ENCODE measurements at regions not wholly inside any gene's neighbourhood (a gene's known extent, or its start where the extent isn't known, plus 50 kb on each side); places are given as distances from the start of the nearest gene placed in this dataset.

GRCh38 chr6:24032896-24033688 is 92.9 kb upstream of the NRSN1 start:
- DNase-seq (ENCODE audit: low spot score) = no peak

DNA sequence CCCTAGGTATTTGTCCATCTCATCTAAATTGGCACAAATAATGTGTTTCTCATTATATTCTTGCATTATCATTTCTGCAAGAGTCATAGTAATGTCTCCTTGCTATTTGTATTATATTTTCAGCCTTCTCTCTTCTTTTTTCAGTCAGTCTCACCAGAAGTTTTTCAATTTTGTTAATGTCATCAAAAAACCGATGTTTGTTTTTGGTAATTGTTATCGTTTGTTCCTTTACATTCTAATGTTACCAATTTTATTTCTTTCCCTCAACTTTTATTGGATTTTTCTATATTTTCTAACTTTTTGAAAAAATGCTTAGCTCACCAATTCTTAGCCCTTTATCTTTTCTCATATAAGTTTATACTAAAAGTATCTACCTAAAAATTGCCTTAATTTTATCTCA is 82.2 kb upstream of the NRSN1 start:
- DNase-seq (ENCODE audit: low spot score) = no peak

DNA sequence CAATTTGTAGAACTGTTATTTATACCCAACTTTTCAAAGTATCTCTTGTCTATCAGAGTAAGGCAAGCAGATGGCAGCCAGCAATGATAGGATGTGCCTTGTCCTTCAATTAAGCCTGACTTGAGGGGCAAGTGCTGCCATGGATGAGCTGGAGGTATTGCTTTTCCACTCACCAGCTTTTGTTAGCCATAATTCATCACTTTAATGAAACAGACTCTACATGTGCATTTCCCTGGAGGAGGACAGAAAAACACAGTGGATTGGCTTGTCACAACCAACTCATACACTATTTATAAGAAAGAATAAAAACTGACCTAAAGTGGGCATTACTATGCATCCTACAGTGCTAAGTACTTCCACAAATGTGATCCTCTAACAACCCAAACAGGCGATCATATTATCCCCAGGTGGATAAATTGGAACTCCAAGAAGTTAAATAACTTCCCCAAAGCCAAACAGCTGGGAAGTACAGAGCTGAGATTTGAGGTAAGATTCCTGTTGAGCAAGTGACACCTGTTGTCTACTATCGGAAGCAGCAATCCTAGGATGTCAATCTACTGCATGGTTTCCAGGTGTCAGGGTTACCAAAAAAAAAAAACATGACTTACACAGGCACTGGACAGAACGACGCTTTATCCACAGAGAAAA is 73.9 kb upstream of the NRSN1 start:
- no peak for DNase-seq (ENCODE audit: low spot score)

- no peak for DNase-seq (ENCODE audit: low spot score)
Observed at GRCh38 chr6:24052590-24052961, 73.4 kb upstream of the NRSN1 start.

DNA sequence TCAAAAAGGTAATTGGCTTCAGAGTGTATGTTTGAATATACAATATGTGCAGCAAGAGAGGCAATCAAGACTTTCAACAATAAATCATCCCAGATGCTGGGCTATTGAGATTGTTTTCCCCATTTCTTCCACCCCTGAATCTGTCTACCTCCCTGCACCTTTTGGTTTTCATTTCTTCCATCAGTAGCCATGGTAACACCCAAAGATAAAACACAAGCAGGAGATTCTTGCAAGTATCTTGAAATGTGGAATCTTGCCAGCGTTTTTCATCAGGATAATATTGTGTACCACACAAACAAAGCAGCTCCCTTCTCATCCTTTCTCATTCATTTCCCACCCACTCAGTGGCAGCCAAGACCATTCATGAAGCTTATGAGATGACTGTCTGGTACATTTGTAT is 73.0 kb upstream of the NRSN1 start:
- DNase-seq (ENCODE audit: low spot score) = no peak

DNA sequence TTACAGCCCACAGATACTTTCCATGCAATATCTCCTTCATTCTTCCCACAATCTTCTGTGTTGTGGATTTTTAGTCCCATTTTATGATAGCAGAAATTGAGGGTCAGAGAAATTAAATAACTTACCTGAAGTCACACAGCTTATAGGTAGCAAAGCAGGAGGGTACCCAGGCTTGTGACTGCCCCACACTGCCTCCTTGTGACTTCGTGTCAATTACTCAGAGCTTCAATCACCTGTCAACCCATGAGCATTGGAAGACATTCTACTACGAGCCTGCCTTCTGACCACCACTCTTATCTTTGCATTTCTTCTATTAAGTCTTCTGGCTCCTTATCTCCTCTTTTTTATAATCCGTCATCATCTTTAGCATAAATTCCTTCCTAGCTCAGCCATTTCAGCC is 71.6 kb upstream of the NRSN1 start:
- DNase-seq (ENCODE audit: low spot score) = no peak

- DNase-seq (ENCODE audit: low spot score) = no peak
Observed at GRCh38 chr6:24056567-24056966, 69.4 kb upstream of the NRSN1 start.

GRCh38 chr6:24057030-24057429 is 69.0 kb upstream of the NRSN1 start:
- no peak for DNase-seq (ENCODE audit: low spot score)

GRCh38 chr6:24060982-24061754 is 64.8 kb upstream of the NRSN1 start:
- no peak for DNase-seq (ENCODE audit: low spot score)

DNA sequence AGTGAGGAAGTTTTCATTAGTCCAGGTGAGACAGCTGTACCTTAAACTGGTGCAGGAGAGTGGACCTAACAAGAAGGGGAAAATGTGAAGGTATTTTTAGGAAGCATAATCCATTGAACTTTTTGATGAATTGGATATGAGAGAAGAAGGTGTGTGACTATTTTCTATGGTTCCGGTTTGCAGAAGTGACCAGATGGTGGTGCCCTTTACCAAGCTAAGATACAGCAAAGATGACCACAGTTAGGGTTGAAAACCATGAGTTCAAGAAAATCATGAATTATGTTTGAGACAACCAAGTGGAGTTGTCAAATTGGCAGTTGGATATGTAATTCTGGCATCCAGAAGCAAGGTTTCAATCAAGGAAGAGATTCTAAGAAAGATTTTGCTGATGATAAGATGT is 61.9 kb upstream of the NRSN1 start:
- peak; percentile 20 for DNase-seq (ENCODE audit: low spot score)

- DNase-seq (ENCODE audit: low spot score) = no peak
Observed at GRCh38 chr6:24064832-24065231, 61.2 kb upstream of the NRSN1 start.

DNA sequence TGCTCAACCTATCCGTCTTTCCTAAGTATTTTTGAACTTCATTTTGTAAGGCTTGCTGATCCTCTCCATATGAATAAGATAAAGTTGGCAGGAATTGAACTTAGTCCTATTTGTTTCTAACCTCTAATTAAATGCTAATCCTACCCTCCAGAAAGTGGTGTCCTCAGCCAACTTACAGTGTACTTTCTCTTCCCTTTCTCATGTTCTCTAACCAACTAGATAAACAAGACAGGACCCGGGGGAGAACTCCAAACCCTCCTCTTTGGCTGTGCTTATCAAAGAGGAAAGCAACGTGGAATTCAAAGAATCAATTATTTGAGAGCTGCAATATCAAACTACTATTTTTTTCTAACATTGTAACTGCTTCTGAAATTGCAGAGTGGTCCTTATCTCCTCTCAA is 56.5 kb upstream of the NRSN1 start:
- DNase-seq (ENCODE audit: low spot score) = no peak

GRCh38 chr6:24072038-24072746 is 53.8 kb upstream of the NRSN1 start:
- DNase-seq (ENCODE audit: low spot score) = no peak

- no peak for DNase-seq (ENCODE audit: low spot score)
Observed at GRCh38 chr6:24076011-24076410, 50.0 kb upstream of the NRSN1 start.
